HG03103 (cell line): ENCODE measurements at regions not wholly inside any gene's neighbourhood (a gene's known extent, or its start where the extent isn't known, plus 50 kb on each side); places are given as distances from the start of the nearest gene placed in this dataset.

ENCODE experiments used
- ATAC-seq: cut with Tn5 transposase; IDR thresholded peaks from one replicate; pipeline ENCODE4 v1.9.1; 2021; ENCODE audit warnings: low read depth; ENCODE audit not compliant: unreplicated experiment

- ATAC-seq = no peak
These were observed 173.3 kb upstream of the MBNL1 start for GRCh38 chr3:152095472-152095871.

- no peak for ATAC-seq
These were observed 172.3 kb upstream of the MBNL1 start for GRCh38 chr3:152096280-152096906.

GRCh38 chr3:152097120-152097519 lies 171.6 kb upstream of the MBNL1 start:
- ATAC-seq = no peak

- ATAC-seq = no peak
These were observed 171.0 kb upstream of the MBNL1 start for GRCh38 chr3:152097770-152098169.

- ATAC-seq = peak; percentile 96
These were observed 168.1 kb upstream of the MBNL1 start for GRCh38 chr3:152100491-152101132.

GRCh38 chr3:152102410-152102809 lies 166.3 kb upstream of the MBNL1 start:
- no peak for ATAC-seq

- no peak for ATAC-seq
These were observed 165.5 kb upstream of the MBNL1 start for GRCh38 chr3:152103257-152103656.

- ATAC-seq = no peak
These were observed 163.8 kb upstream of the MBNL1 start for GRCh38 chr3:152104847-152105415.

GRCh38 chr3:152105446-152105845 lies 163.3 kb upstream of the MBNL1 start:
- no peak for ATAC-seq

- ATAC-seq = no peak
These were observed 159.7 kb upstream of the MBNL1 start for GRCh38 chr3:152109038-152109437.

- ATAC-seq = no peak
These were observed 155.3 kb upstream of the MBNL1 start for GRCh38 chr3:152113413-152113812.

- no peak for ATAC-seq
These were observed 154.6 kb upstream of the MBNL1 start for GRCh38 chr3:152113992-152114651.

- ATAC-seq = no peak
These were observed 148.0 kb upstream of the MBNL1 start for GRCh38 chr3:152120601-152121269.

- ATAC-seq = no peak
These were observed 147.5 kb upstream of the MBNL1 start for GRCh38 chr3:152121270-152121636.

GRCh38 chr3:152122851-152123250 lies 145.9 kb upstream of the MBNL1 start:
- ATAC-seq = no peak

- no peak for ATAC-seq
These were observed 145.3 kb upstream of the MBNL1 start for GRCh38 chr3:152123457-152123856.

GRCh38 chr3:152126260-152126659 lies 142.5 kb upstream of the MBNL1 start:
- ATAC-seq = no peak

- peak; percentile 99 for ATAC-seq
These were observed 141.7 kb upstream of the MBNL1 start for GRCh38 chr3:152127058-152127457.

GRCh38 chr3:152128356-152128755 lies 140.4 kb upstream of the MBNL1 start:
- no peak for ATAC-seq

- no peak for ATAC-seq
These were observed 129.1 kb upstream of the MBNL1 start for GRCh38 chr3:152139651-152140050.

- no peak for ATAC-seq
These were observed 122.3 kb upstream of the MBNL1 start for GRCh38 chr3:152146461-152146860.
